MM.1S (cell line): ENCODE measurements at regions not wholly inside any gene's neighbourhood (a gene's known extent, or its start where the extent isn't known, plus 50 kb on each side); places are given as distances from the start of the nearest gene placed in this dataset.

ENCODE experiments used
- CTCF ChIP-seq: fragments of 300-600 bp; sonication (generic); IDR thresholded peaks from 2 replicates; pipeline ENCODE4 v1.5.1; 2016; ENCODE audit warnings: antibody characterized with exemption, low read length, mixed read lengths
- EZH2 ChIP-seq: fragments of 300-600 bp; sonication (generic); optimal IDR thresholded peaks from 2 replicates; pipeline ENCODE3; 2017; ENCODE audit warnings: low read depth, mild to moderate bottlenecking, antibody characterized with exemption, low read length, mixed read lengths
- EZH2phosphoT487 ChIP-seq: fragments of 300-600 bp; sonication (generic); IDR thresholded peaks from 2 replicates; pipeline ENCODE4 v1.6.1; 2018; ENCODE audit warnings: antibody characterized with exemption, low read length

DNA sequence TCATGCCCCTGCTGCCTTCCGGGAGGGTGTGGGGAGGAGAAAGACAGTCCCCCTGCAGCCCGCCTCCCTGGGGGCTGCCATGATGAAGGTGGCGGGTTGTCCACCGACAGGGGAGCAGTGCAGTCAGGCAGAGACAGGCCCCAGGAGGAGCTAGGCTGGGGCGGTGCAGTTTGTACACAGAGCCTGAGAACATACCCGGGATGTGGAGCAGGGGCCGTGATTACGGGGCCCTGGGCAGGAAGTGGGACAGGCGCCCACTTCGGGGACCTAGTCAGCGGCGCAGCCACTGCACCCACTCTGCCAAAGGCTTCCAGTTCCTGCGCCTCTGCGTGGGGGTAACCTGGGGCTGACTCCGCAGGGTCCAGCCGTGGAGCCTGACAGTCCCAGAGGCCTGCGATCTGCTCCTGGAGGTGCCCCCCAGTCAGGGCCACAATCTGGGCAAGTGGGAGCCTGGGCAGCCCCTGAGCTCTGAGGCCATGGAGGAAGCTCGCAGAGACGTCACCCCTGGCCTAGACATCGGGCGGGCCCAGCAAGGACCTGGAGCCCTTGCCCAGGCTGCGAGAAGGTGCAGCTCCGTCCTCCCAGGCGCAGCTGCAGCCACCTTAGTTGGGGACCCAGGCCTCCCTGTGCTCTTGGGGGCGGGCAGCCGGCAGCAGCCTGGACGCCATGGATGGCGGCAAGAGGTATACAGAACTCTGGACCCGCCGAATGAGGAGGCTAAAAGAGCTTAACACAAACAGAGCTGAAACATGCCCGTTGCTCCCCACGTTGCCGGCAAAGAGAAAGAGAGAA is 1356.8 kb downstream of the XPNPEP1 start:
- TF ChIP-seq CTCF (no peak), EZH2 (no peak), EZH2phosphoT487 (no peak)
